SU-DHL-6 (cell line): ENCODE measurements at regions not wholly inside any gene's neighbourhood (a gene's known extent, or its start where the extent isn't known, plus 50 kb on each side); places are given as distances from the start of the nearest gene placed in this dataset.

ENCODE experiments used
- EZH2phosphoT487 ChIP-seq: fragments of 200-600 bp; sonication (generic), shearing (Covaris generic); conservative IDR thresholded peaks from 2 replicates; pipeline ENCODE4 v1.6.1; 2018; ENCODE audit warnings: mild to moderate bottlenecking, antibody characterized with exemption, low read length, moderate library complexity, mixed read lengths
- TF ChIP-seq, protein P1 (sequence below): fragments of 200-600 bp; sonication (generic); IDR thresholded peaks from one replicate; pipeline ENCODE4 v1.5.1; 2017; ENCODE audit warnings: antibody characterized with exemption, mild to moderate bottlenecking, low read length, moderate library complexity; ENCODE audit not compliant: insufficient read depth, poor library complexity, severe bottlenecking

- TF ChIP-seq, protein P1, sequence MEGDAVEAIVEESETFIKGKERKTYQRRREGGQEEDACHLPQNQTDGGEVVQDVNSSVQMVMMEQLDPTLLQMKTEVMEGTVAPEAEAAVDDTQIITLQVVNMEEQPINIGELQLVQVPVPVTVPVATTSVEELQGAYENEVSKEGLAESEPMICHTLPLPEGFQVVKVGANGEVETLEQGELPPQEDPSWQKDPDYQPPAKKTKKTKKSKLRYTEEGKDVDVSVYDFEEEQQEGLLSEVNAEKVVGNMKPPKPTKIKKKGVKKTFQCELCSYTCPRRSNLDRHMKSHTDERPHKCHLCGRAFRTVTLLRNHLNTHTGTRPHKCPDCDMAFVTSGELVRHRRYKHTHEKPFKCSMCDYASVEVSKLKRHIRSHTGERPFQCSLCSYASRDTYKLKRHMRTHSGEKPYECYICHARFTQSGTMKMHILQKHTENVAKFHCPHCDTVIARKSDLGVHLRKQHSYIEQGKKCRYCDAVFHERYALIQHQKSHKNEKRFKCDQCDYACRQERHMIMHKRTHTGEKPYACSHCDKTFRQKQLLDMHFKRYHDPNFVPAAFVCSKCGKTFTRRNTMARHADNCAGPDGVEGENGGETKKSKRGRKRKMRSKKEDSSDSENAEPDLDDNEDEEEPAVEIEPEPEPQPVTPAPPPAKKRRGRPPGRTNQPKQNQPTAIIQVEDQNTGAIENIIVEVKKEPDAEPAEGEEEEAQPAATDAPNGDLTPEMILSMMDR: no peak
- TF ChIP-seq EZH2phosphoT487: no peak
Observed at GRCh38 chr6:40020166-40020565, 85.9 kb upstream of the MOCS1 start.
